ENCODE measurements at regions not wholly inside any gene's neighbourhood (a gene's known extent, or its start where the extent isn't known, plus 50 kb on each side); places are given as distances from the start of the nearest gene placed in this dataset.

DNA sequence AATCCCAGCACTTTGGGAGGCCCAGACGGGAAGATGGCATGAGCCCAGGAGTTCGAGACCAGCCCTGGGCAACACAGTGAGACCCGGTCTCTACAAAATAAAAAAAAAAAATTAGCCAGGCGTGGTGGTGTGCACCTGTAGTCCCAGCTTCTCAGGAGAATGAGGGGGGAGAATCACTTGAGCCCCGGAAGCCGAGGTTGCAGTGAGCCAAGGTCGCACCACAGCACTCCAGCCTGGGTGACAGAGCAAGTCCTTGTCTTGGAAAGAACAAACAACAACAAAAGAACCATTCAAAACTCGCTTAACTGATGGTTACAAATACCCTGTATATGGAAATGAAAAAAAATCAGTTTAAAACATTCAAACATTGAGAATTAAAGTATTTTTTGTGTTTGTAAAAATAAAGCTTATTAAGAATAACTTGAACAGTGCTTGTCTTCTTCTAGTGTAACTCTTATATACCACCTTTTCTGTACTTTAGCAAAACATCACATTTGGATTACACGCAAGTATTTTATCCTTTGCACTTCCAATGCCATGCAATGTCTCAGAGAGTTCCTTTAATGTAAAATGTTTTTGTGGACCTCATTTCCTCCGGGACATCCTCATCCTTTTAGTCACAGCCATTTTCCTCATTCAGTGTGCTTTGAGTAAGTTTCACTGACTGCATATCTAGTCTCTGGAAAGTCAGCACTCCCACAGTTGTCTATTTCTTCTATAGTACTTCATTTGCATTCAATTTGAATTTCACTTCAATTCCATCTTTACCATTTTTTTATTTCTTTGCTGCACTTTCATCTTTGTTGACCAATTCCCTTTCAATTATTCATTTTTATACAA, 113.0 kb upstream of the GOLGA8J start:
- H3K79me2 ChIP-seq (ENCODE audit: low read length), result no peaks in the 10 kb centered on the region
- H4K20me1 ChIP-seq (ENCODE audit: insufficient read depth, low read length), result no peaks in the 10 kb centered on the region
- no peaks in the 10 kb centered on the region; the same call in 1 of the 2 replicates for H3K27me3 ChIP-seq (ENCODE audit: low read depth, low read length)
- no peak overlapping the region for H3K4me3 ChIP-seq (ENCODE audit: low read length)
- no peak overlapping the region for H3K4me2 ChIP-seq (ENCODE audit: low read length)
- H2AFZ ChIP-seq (ENCODE audit: low read depth, low read length), result no peak overlapping the region
- TF ChIP-seq EZH2phosphoT487 (IDR thresholded peaks at IDR 0.05; ENCODE audit: low read depth) (no peak), CTCF (IDR thresholded peaks at IDR 0.05; ENCODE audit: low read depth, low read length) (no peak)
- no peaks in the 10 kb centered on the region for H3K9me3 ChIP-seq (ENCODE audit: insufficient read depth, low read length)
- H3K27ac ChIP-seq (ENCODE audit: low read length), result no peak overlapping the region
- H3K36me3 ChIP-seq (replicated peaks; ENCODE audit: low read depth, low read length), result no peaks in the 10 kb centered on the region
- no peaks in the 10 kb centered on the region for H3K4me1 ChIP-seq (ENCODE audit: low read length)
- H3K9ac ChIP-seq (ENCODE audit: low read length), result no peak overlapping the region

DNA sequence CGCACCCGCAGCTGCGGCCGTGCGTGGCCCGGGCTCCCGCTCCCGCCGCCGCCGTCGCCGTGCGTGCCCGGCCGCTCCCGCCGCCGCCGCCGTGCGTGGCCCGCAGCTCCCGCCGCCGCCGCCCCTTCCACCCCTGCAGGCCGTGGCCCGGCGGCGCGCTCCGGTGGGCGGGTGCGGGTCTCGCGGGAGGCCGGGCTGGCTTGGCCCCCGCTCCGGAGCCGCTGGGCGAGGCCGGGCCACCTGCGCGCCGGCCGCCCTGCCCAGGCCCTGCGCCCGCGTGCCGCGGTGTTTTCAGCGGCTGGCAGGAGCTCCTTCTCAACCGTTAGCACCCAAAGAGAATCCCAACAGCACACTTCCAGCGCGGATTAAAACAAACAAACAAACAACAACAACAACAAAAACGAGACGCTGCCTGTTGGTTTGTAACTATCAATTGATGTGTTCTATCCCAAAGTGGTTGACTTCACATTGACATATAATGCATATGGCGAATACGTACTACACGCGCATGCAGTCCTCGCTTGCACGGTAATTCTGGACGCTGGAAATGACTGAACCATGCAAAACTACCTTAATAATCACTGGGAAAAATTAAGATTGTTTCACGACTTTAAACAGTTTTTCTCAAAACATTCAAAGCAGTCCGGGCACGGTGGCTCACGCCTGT, 113.7 kb upstream of the GOLGA8J start:
- Histone ChIP-seq H3K27me3 (ENCODE audit: low read depth, low read length) (no peaks in the 10 kb centered on the region; the same call in 1 of the 2 replicates), H3K9me3 (ENCODE audit: insufficient read depth, low read length) (no peaks in the 10 kb centered on the region), H3K27ac (ENCODE audit: low read length) (no peak overlapping the region), H3K4me1 (ENCODE audit: low read length) (no peaks in the 10 kb centered on the region), H3K4me3 (ENCODE audit: low read length) (no peak overlapping the region), H3K9ac (ENCODE audit: low read length) (no peak overlapping the region), H3K36me3 (replicated peaks; ENCODE audit: low read depth, low read length) (no peaks in the 10 kb centered on the region), H2AFZ (ENCODE audit: low read depth, low read length) (no peak overlapping the region), H4K20me1 (ENCODE audit: insufficient read depth, low read length) (no peaks in the 10 kb centered on the region), H3K79me2 (ENCODE audit: low read length) (no peaks in the 10 kb centered on the region), H3K4me2 (ENCODE audit: low read length) (no peak overlapping the region)
- no peak for TF ChIP-seq CTCF (IDR thresholded peaks at IDR 0.05; ENCODE audit: low read depth, low read length)
- no peak for TF ChIP-seq EZH2phosphoT487 (IDR thresholded peaks at IDR 0.05; ENCODE audit: low read depth)

- Histone ChIP-seq H3K4me2 (ENCODE audit: low read length) (no peak overlapping the region), H3K9ac (ENCODE audit: low read length) (no peak overlapping the region), H3K9me3 (ENCODE audit: insufficient read depth, low read length) (no peaks in the 10 kb centered on the region), H3K4me3 (ENCODE audit: low read length) (no peak overlapping the region), H4K20me1 (ENCODE audit: insufficient read depth, low read length) (no peaks in the 10 kb centered on the region), H3K27ac (ENCODE audit: low read length) (no peak overlapping the region), H3K79me2 (ENCODE audit: low read length) (no peaks in the 10 kb centered on the region), H3K4me1 (ENCODE audit: low read length) (no peaks in the 10 kb centered on the region), H3K27me3 (ENCODE audit: low read depth, low read length) (no peaks in the 10 kb centered on the region; the same call in 1 of the 2 replicates), H2AFZ (ENCODE audit: low read depth, low read length) (no peak overlapping the region), H3K36me3 (replicated peaks; ENCODE audit: low read depth, low read length) (no peaks in the 10 kb centered on the region)
- no peak for TF ChIP-seq CTCF (IDR thresholded peaks at IDR 0.05; ENCODE audit: low read depth, low read length)
- TF ChIP-seq EZH2phosphoT487 (IDR thresholded peaks at IDR 0.05; ENCODE audit: low read depth), result no peak
Observed at GRCh38 chr15:29968099-29968894, 114.5 kb upstream of the GOLGA8J start.

- Histone ChIP-seq H4K20me1 (ENCODE audit: insufficient read depth, low read length) (no peaks in the 10 kb centered on the region), H3K9me3 (ENCODE audit: insufficient read depth, low read length) (no peaks in the 10 kb centered on the region), H3K4me3 (ENCODE audit: low read length) (no peak overlapping the region), H3K36me3 (replicated peaks; ENCODE audit: low read depth, low read length) (no peaks in the 10 kb centered on the region), H3K79me2 (ENCODE audit: low read length) (no peaks in the 10 kb centered on the region), H3K9ac (ENCODE audit: low read length) (no peak overlapping the region), H3K27me3 (ENCODE audit: low read depth, low read length) (peaks cover 17% of the 10 kb centered on the region; the same call in 1 of the 2 replicates), H3K4me1 (ENCODE audit: low read length) (no peaks in the 10 kb centered on the region), H3K4me2 (ENCODE audit: low read length) (no peak overlapping the region), H3K27ac (ENCODE audit: low read length) (no peak overlapping the region), H2AFZ (ENCODE audit: low read depth, low read length) (no peak overlapping the region)
- no peak for TF ChIP-seq EZH2phosphoT487 (IDR thresholded peaks at IDR 0.05; ENCODE audit: low read depth)
Observed at GRCh38 chr15:29962407-29962806, 120.3 kb upstream of the GOLGA8J start.

All from OCI-LY3 (cell line).